Right lobe of liver (tissue), 6 donors: ENCODE measurements at regions not wholly inside any gene's neighbourhood (a gene's known extent, or its start where the extent isn't known, plus 50 kb on each side); places are given as distances from the start of the nearest gene placed in this dataset.

Experiments used
- ATAC-seq, 4 donors: fragments of 200-7000 bp; cut with Tn5 transposase; one replicate each; pipeline ENCODE4 v1.9.1; 2020; ENCODE audit warnings: mild to moderate bottlenecking in 4 of 4, moderate library complexity in 4 of 4
- DNase-seq, 3 donors: peaks; one replicate each; pipeline ENCODE4 v3.0.0-alpha.2; 2020
- H3K27ac ChIP-seq, 3 donors: fragments of 200-600 bp; one replicate each; pipeline ENCODE4 v1.8.0; 2022
- H3K27me3 ChIP-seq, 2 donors: fragments of 200-600 bp; one replicate each; pipeline ENCODE4 v1.8.0; 2022
- H3K36me3 ChIP-seq, 4 donors: fragments of 200-600 bp; sonication (generic) in 1 of 4; one replicate each; pipeline versions ENCODE4 v1.5.1 to v1.8.0; 2017 to 2022; ENCODE audit warnings: control low read depth in 1 of 4
- H3K4me1 ChIP-seq, 4 donors: fragments of 200-600 bp; sonication (generic) in 1 of 4; one replicate each; pipeline versions ENCODE4 v1.5.1 to v1.8.0; 2017 to 2022; ENCODE audit warnings: control low read depth in 1 of 4
- H3K4me3 ChIP-seq, 3 donors: fragments of 200-600 bp; one replicate each; pipeline ENCODE4 v1.8.0; 2022
- H3K9me3 ChIP-seq, 4 donors: fragments of 200-600 bp; sonication (generic) in 1 of 4; one replicate each; pipeline versions ENCODE4 v1.5.1 to v1.8.0; 2017 to 2022; ENCODE audit warnings: control low read depth in 1 of 4
- CTCF ChIP-seq, 4 donors: fragments of 200-600 bp in 3 of 4; fragments of 450-650 bp in 1 of 4; IDR thresholded peaks; one replicate each; pipeline versions ENCODE4 v1.5.1 to v1.8.0; 2016 to 2022; ENCODE audit warnings: antibody characterized with exemption in 4 of 4, mild to moderate bottlenecking in 2 of 4
- POLR2A ChIP-seq: fragments of 450-650 bp; IDR thresholded peaks from one replicate; pipeline ENCODE4 v1.6.1; 2017; ENCODE audit warnings: antibody characterized with exemption, mild to moderate bottlenecking
- WGBS: methylation state at CpG from one replicate; pipeline ENCODE4 v1.1.6; 2018; ENCODE audit warnings: low coverage, low lambda C conversion rate; ENCODE audit not compliant: insufficient coverage; ENCODE audit errors: missing lambda C conversion rate; 5-methylcytosine and 5-hydroxymethylcytosine counted together
- intact Hi-C, 2 donors: fragments of 100-400 bp; cut with DNase I; formaldehyde crosslinking; loops; one replicate each; pipeline versions ENCODE4 v1.11.2 to v1.14.1; 2022
- donor health status: DM: no; HTN: yes; CAD: no.
- donor health status: DM: no; HTN: no; CAD: no.
- donor health status: DM: no; HTN: no; CAD: no.
- donor health status: DM: no; HTN: yes; CAD: no.
- donor health status: DM: no; HTN: yes; CAD: no.

GRCh38 chr17:68784431-68784830, 170.8 kb downstream of the ABCA8 start:
- 83% methylated on average over 3 of the region's 3 CpGs for WGBS
- intact Hi-C loops: no loop called here
- ATAC-seq (no peak), DNase-seq (no peak)
- no peak overlapping the region for H3K4me3 ChIP-seq
- H3K27me3 ChIP-seq: no peaks in the 10 kb centered on the region
- no peak overlapping the region for H3K27ac ChIP-seq
- no peaks in the 10 kb centered on the region for H3K36me3 ChIP-seq
- H3K9me3 ChIP-seq: no peaks in the 10 kb centered on the region
- TF ChIP-seq POLR2A (no peak), CTCF (IDR thresholded peaks at IDR 0.05) (no peak)
- peaks cover 0 to 11% (median 4%) of the 10 kb centered on the region in 4 donors for H3K4me1 ChIP-seq

- Histone ChIP-seq H3K4me1 (peaks cover 0 to 5% (median 1%) of the 10 kb centered on the region in 4 donors), H3K9me3 (no peaks in the 10 kb centered on the region), H3K27me3 (no peaks in the 10 kb centered on the region), H3K27ac (no peak overlapping the region), H3K4me3 (no peak overlapping the region), H3K36me3 (no peaks in the 10 kb centered on the region)
- DNase-seq (no peak), ATAC-seq (no peak)
- 95% methylated on average over 4 of the region's 4 CpGs for WGBS
- TF ChIP-seq POLR2A: no peak
- no peak for TF ChIP-seq CTCF (IDR thresholded peaks at IDR 0.05)
- intact Hi-C loops: no loop called here
Observed at GRCh38 chr17:68783861-68784260, 171.3 kb downstream of the ABCA8 start.

- intact Hi-C loops: no loop called here
- no peak for ATAC-seq
- no peak overlapping the region for H3K27ac ChIP-seq
- H3K27me3 ChIP-seq: no peaks in the 10 kb centered on the region
- H3K36me3 ChIP-seq: no peaks in the 10 kb centered on the region
- DNase-seq: no peak
- H3K4me1 ChIP-seq: peaks cover 0 to 9% (median 3%) of the 10 kb centered on the region in 4 donors
- no peak for TF ChIP-seq CTCF (IDR thresholded peaks at IDR 0.05)
- no peak for TF ChIP-seq POLR2A
- H3K9me3 ChIP-seq: no peaks in the 10 kb centered on the region
- WGBS: no CpG with 5 or more reads among the region's 1 CpG
- H3K4me3 ChIP-seq: no peak overlapping the region
Observed at GRCh38 chr17:68782789-68783188, 172.4 kb downstream of the ABCA8 start.

DNA sequence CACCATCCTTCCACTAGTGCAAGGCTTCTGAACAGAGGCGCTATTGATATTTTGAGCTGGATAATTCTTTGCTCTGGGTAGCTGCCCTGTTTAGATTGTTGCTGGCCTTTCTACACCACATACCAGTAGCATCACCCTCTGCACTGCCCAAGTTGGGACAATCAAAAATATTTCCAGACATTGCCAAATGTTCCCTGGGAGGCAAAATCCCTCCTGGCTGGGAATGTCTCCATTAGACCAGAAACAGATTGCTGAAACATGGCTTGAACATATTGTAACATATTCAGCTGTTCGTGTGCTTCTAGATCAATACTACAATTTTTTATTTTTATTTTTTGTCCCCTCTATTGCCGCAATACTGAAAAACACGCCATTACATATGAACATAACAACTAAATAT, 174.6 kb downstream of the ABCA8 start:
- H3K36me3 ChIP-seq: no peaks in the 10 kb centered on the region
- peaks cover 0 to 22% (median 3%) of the 10 kb centered on the region in 4 donors for H3K4me1 ChIP-seq
- no peak overlapping the region for H3K27ac ChIP-seq
- no peak for ATAC-seq
- H3K9me3 ChIP-seq: no peaks in the 10 kb centered on the region
- no peak for TF ChIP-seq CTCF (IDR thresholded peaks at IDR 0.05)
- no peak for TF ChIP-seq POLR2A
- WGBS: 91% methylated on average over 4 of the region's 4 CpGs
- no peaks in the 10 kb centered on the region for H3K27me3 ChIP-seq
- no peak overlapping the region for H3K4me3 ChIP-seq
- intact Hi-C loops: no loop called here
- DNase-seq: no peak

- DNase-seq (no peak), ATAC-seq (no peak)
- H3K27ac ChIP-seq: peak overlapping the region; percentile 74 to 92 (median 80)
- no peak for TF ChIP-seq POLR2A
- no peak for TF ChIP-seq CTCF (IDR thresholded peaks at IDR 0.05)
- H3K4me1 ChIP-seq: peaks cover 0 to 22% (median 3%) of the 10 kb centered on the region in 4 donors
- H3K9me3 ChIP-seq: no peaks in the 10 kb centered on the region
- intact Hi-C loops: no loop called here
- 69% methylated on average over 4 of the region's 4 CpGs for WGBS
- no peaks in the 10 kb centered on the region for H3K36me3 ChIP-seq
- H3K4me3 ChIP-seq: peak overlapping the region in 1 of 3 donors; percentile 18
- no peaks in the 10 kb centered on the region for H3K27me3 ChIP-seq
Observed at GRCh38 chr17:68778726-68779125, 176.5 kb downstream of the ABCA8 start.
